ENCODE measurements at regions not wholly inside any gene's neighbourhood (a gene's known extent, or its start where the extent isn't known, plus 50 kb on each side); places are given as distances from the start of the nearest gene placed in this dataset.

GRCh38 chr10:90530521-90530920 lies 327.3 kb downstream of the HTR7 start:
- DNase-seq = no peak

GRCh38 chr10:90557385-90557784 lies 300.5 kb downstream of the HTR7 start:
- DNase-seq = no peak

- no peak for DNase-seq
Measured at GRCh38 chr10:90560331-90560730, 297.5 kb downstream of the HTR7 start.

- no peak for DNase-seq
Measured at GRCh38 chr10:90561666-90562065, 296.2 kb downstream of the HTR7 start.

GRCh38 chr10:90571481-90572258 lies 286.2 kb downstream of the HTR7 start:
- DNase-seq = no peak

GRCh38 chr10:90575125-90575524 lies 282.7 kb downstream of the HTR7 start:
- DNase-seq = no peak

- no peak for DNase-seq
Measured at GRCh38 chr10:90577569-90577968, 280.3 kb downstream of the HTR7 start.

GRCh38 chr10:90579602-90580242 lies 278.1 kb downstream of the HTR7 start:
- no peak for DNase-seq

- DNase-seq = no peak
Measured at GRCh38 chr10:90583416-90583815, 274.4 kb downstream of the HTR7 start.

- no peak for DNase-seq
Measured at GRCh38 chr10:90587081-90587491, 270.8 kb downstream of the HTR7 start.

GRCh38 chr10:90587561-90587960 lies 270.3 kb downstream of the HTR7 start:
- DNase-seq = no peak

GRCh38 chr10:90588222-90588621 lies 269.6 kb downstream of the HTR7 start:
- DNase-seq = no peak

GRCh38 chr10:90589825-90590224 lies 268.0 kb downstream of the HTR7 start:
- DNase-seq = no peak

- DNase-seq = no peak
Measured at GRCh38 chr10:90591629-90592028, 266.2 kb downstream of the HTR7 start.

GRCh38 chr10:90592638-90593302 lies 265.1 kb downstream of the HTR7 start:
- DNase-seq = peak; percentile 13

- no peak for DNase-seq
Measured at GRCh38 chr10:90598513-90598912, 259.3 kb downstream of the HTR7 start.

GRCh38 chr10:90602862-90603610 lies 254.8 kb downstream of the HTR7 start:
- DNase-seq = no peak

- DNase-seq = no peak
Measured at GRCh38 chr10:90604636-90605035, 253.2 kb downstream of the HTR7 start.

GRCh38 chr10:90605506-90605905 lies 252.3 kb downstream of the HTR7 start:
- DNase-seq = no peak

GRCh38 chr10:90612276-90612675 lies 245.6 kb downstream of the HTR7 start:
- DNase-seq = no peak

- DNase-seq = no peak
Measured at GRCh38 chr10:90614631-90615030, 243.2 kb downstream of the HTR7 start.

- DNase-seq = no peak
Measured at GRCh38 chr10:90621577-90621976, 236.3 kb downstream of the HTR7 start.

- DNase-seq = no peak
Measured at GRCh38 chr10:90635111-90635765, 222.6 kb downstream of the HTR7 start.

Measured in NCI-H1105 (cell line).